HCT116 (cell line): ENCODE measurements at regions not wholly inside any gene's neighbourhood (a gene's known extent, or its start where the extent isn't known, plus 50 kb on each side); places are given as distances from the start of the nearest gene placed in this dataset.

Experiments used
- ATAC-seq: fragments of 200-7000 bp; cut with Tn5 transposase; 2 replicates; pipeline ENCODE4 v1.9.1; 2020; ENCODE audit warnings: mild to moderate bottlenecking, moderate library complexity
- BruUV-seq: library from RNA; stranded (reverse); fragments of 400-500 nt; replicated peaks from 2 replicates; lab custom pipeline; 2021; lab: Mats Ljungman, UMichigan
- CTCF ChIA-PET: fragments of 300-600 bp; sonication (Branson Sonifier 250); formaldehyde crosslinking; loops from one replicate; lab custom pipeline; 2021; ENCODE audit warnings: antibody characterized with exemption; lab: Charles Lee
- POLR2A ChIA-PET: fragments of 300-600, 350-600 bp; sonication (Branson Sonifier 250); formaldehyde crosslinking; loops from one replicate; lab custom pipeline; 2021; ENCODE audit warnings: antibody characterized with exemption; lab: Charles Lee
- RAD21 ChIA-PET, 2 experiments: fragments of 300-600 bp; sonication (Branson Sonifier 250); formaldehyde crosslinking; loops; one replicate each; lab custom pipeline; 2023; ENCODE audit warnings: low total read pairs in 2 of 2; ENCODE audit not compliant: uncharacterized antibody in 2 of 2, unreplicated experiment in 2 of 2, low non-redundant PET in 1 of 2; lab: Charles Lee
- DNase-seq: peaks from one replicate; pipeline ENCODE4 v3.0.0-alpha.2; 2010; ENCODE audit warnings: low read depth, low spot score
- H2AFZ ChIP-seq: fragments of 200-600 bp; shearing (Covaris generic), sonication (generic); 2 replicates; pipeline ENCODE4 v1.6.1; 2017; ENCODE audit warnings: low read depth, mixed run types, mixed read lengths, antibody characterized with exemption, low read length; ENCODE audit not compliant: poor library complexity, severe bottlenecking
- H3K27ac ChIP-seq: 2 replicates; pipeline ENCODE4 v1.5.1; 2012; ENCODE audit warnings: low read depth, low read length
- H3K27me3 ChIP-seq: fragments of 200-600 bp; sonication (generic); 2 replicates; pipeline ENCODE4 v1.6.1; 2016; ENCODE audit warnings: mixed run types, low read length, mixed read lengths; ENCODE audit not compliant: insufficient read depth
- H3K36me3 ChIP-seq, 2 experiments: fragments of 200-500 bp in 1 of 2; fragments of 200-600 bp in 1 of 2; sonication (Bioruptor generic) in 1 of 2; sonication (generic) in 1 of 2; 2 replicates each; pipeline versions ENCODE4 v1.5.1 to v1.6.1; 2014 to 2016; ENCODE audit warnings: low read length in 2 of 2, inconsistent platforms in 1 of 2, mixed read lengths in 1 of 2, mixed run types in 1 of 2; ENCODE audit not compliant: insufficient read depth in 2 of 2, control insufficient read depth in 1 of 2
- H3K4me1 ChIP-seq, 2 experiments: fragments of 200-600 bp in 1 of 2; sonication (generic) in 1 of 2; 2 replicates each; pipeline versions ENCODE4 v1.5.1 to v1.6.1; 2012 to 2017; ENCODE audit warnings: low read length in 2 of 2, inconsistent platforms in 1 of 2, mild to moderate bottlenecking in 1 of 2, mixed read lengths in 1 of 2, mixed run types in 1 of 2, moderate library complexity in 1 of 2; ENCODE audit not compliant: insufficient read depth in 2 of 2, control insufficient read depth in 1 of 2
- H3K4me2 ChIP-seq: fragments of 200-600 bp; sonication (generic); 2 replicates; pipeline ENCODE4 v1.6.1; 2017; ENCODE audit warnings: mixed run types, low read length, mixed read lengths
- H3K4me3 ChIP-seq, 2 experiments: fragments of 200-600 bp in 1 of 2; sonication (generic) in 1 of 2; replicated peaks in 1 of 2; 2 replicates each; pipeline ENCODE4 v1.5.1; 2011 to 2016; ENCODE audit warnings: low read length in 2 of 2, control low read depth in 1 of 2, low read depth in 1 of 2, mild to moderate bottlenecking in 1 of 2, mixed read lengths in 1 of 2, mixed run types in 1 of 2
- H3K79me2 ChIP-seq: fragments of 200-600 bp; sonication (generic); 2 replicates; pipeline ENCODE4 v1.6.1; 2017; ENCODE audit warnings: mild to moderate bottlenecking, mixed run types, low read length, moderate library complexity, mixed read lengths; ENCODE audit not compliant: insufficient read depth
- H3K9ac ChIP-seq: fragments of 200-600 bp; sonication (generic); 2 replicates; pipeline ENCODE4 v1.6.1; 2016; ENCODE audit warnings: low read length, mixed read lengths
- H3K9me2 ChIP-seq: fragments of 200-600 bp; sonication (generic), shearing (Covaris generic); 2 replicates; pipeline ENCODE4 v1.6.1; 2017; ENCODE audit warnings: mixed run types, mild to moderate bottlenecking, moderate library complexity; ENCODE audit not compliant: insufficient read depth
- H3K9me3 ChIP-seq, 2 experiments: fragments of 200-500 bp in 1 of 2; fragments of 200-600 bp in 1 of 2; sonication (Bioruptor generic) in 1 of 2; sonication (generic) in 1 of 2; 2 replicates each; pipeline ENCODE4 v1.6.1; 2014 to 2017; ENCODE audit warnings: low read length in 2 of 2, mixed read lengths in 2 of 2, inconsistent platforms in 1 of 2, low read depth in 1 of 2, mild to moderate bottlenecking in 1 of 2, mixed run types in 1 of 2, moderate library complexity in 1 of 2; ENCODE audit not compliant: control insufficient read depth in 1 of 2, insufficient read depth in 1 of 2
- H4K20me1 ChIP-seq: fragments of 200-600 bp; sonication (generic), shearing (Covaris generic); 2 replicates; pipeline ENCODE4 v1.6.1; 2017; ENCODE audit warnings: mixed run types, mild to moderate bottlenecking, moderate library complexity; ENCODE audit not compliant: insufficient read depth
- CBX3 ChIP-seq: IDR thresholded peaks from 2 replicates; pipeline ENCODE4 v1.6.1; 2012; ENCODE audit warnings: low read depth
- CEBPB ChIP-seq: IDR thresholded peaks from 2 replicates; pipeline ENCODE4 v1.6.1; 2012; ENCODE audit warnings: low read depth
- ELF1 ChIP-seq: IDR thresholded peaks from 2 replicates; pipeline ENCODE4 v1.6.1; 2012; ENCODE audit warnings: low read depth, borderline replicate concordance
- FOSL1 ChIP-seq: IDR thresholded peaks from 2 replicates; pipeline ENCODE4 v1.6.1; 2012; ENCODE audit warnings: low read depth
- POLR2A ChIP-seq: IDR thresholded peaks from 2 replicates; pipeline ENCODE4 v1.7.0; 2011; ENCODE audit warnings: borderline replicate concordance; ENCODE audit not compliant: insufficient read depth, insufficient read length; ENCODE audit errors: extremely low read depth
- POLR2AphosphoS5 ChIP-seq: IDR thresholded peaks from 2 replicates; pipeline ENCODE4 v1.6.1; 2011; ENCODE audit warnings: mild to moderate bottlenecking, low read depth, low read length, moderate library complexity
- REST ChIP-seq: IDR thresholded peaks from 2 replicates; pipeline ENCODE4 v1.6.1; 2012; ENCODE audit warnings: low read depth
- SIN3A ChIP-seq: IDR thresholded peaks from 2 replicates; pipeline ENCODE4 v1.6.1; 2012; ENCODE audit warnings: low read depth
- SP1 ChIP-seq: IDR thresholded peaks from 2 replicates; pipeline ENCODE4 v1.6.1; 2012; ENCODE audit warnings: low read depth
- SRF ChIP-seq: IDR thresholded peaks from 2 replicates; pipeline ENCODE4 v1.6.1; 2012; ENCODE audit warnings: low read depth
- YY1 ChIP-seq: IDR thresholded peaks from 2 replicates; pipeline ENCODE4 v1.6.1; 2011; ENCODE audit warnings: low read length, low read depth, moderate library complexity, mild to moderate bottlenecking; ENCODE audit not compliant: insufficient replicate concordance; ENCODE audit errors: extremely low read depth
- ZFX ChIP-seq: fragments of 450-650 bp; IDR thresholded peaks from 2 replicates; pipeline ENCODE4 v1.6.1; 2017
- ZNF274 ChIP-seq: fragments of 200-500 bp; sonication (Bioruptor generic); IDR thresholded peaks from 2 replicates; pipeline ENCODE4 v1.6.1; 2014; ENCODE audit warnings: mild to moderate bottlenecking, low read depth, low read length, inconsistent platforms
- intact Hi-C: fragments of 100-400 bp; cut with micrococcal nuclease; formaldehyde crosslinking; loops from 2 replicates; pipeline ENCODE4 v1.10.0; 2022
- TF ChIP-seq, protein P1 (sequence below): IDR thresholded peaks from 2 replicates; pipeline ENCODE4 v1.6.1; 2012

- H3K9ac ChIP-seq: no peak overlapping the region
- H4K20me1 ChIP-seq: no peaks in the 10 kb centered on the region
- H3K27ac ChIP-seq: no peak overlapping the region
- H3K27me3 ChIP-seq: no peaks in the 10 kb centered on the region
- POLR2A ChIA-PET: no interaction called here
- intact Hi-C loops: no loop called here
- H2AFZ ChIP-seq: no peak overlapping the region
- no peaks in the 10 kb centered on the region for H3K9me3 ChIP-seq
- H3K79me2 ChIP-seq: no peaks in the 10 kb centered on the region
- no peaks in the 10 kb centered on the region for H3K4me1 ChIP-seq
- H3K4me3 ChIP-seq: no peak overlapping the region
- H3K36me3 ChIP-seq: no peaks in the 10 kb centered on the region
- TF ChIP-seq YY1: no peak
- TF ChIP-seq POLR2A: no peak
- no peak for TF ChIP-seq SIN3A
- TF ChIP-seq POLR2AphosphoS5: no peak
- TF ChIP-seq, protein P1, sequence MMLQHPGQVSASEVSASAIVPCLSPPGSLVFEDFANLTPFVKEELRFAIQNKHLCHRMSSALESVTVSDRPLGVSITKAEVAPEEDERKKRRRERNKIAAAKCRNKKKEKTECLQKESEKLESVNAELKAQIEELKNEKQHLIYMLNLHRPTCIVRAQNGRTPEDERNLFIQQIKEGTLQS: no peak
- no peak for TF ChIP-seq CBX3
- TF ChIP-seq ZFX: no peak
- TF ChIP-seq ELF1: no peak
- TF ChIP-seq REST: no peak
- no peak for TF ChIP-seq CEBPB
- TF ChIP-seq FOSL1: no peak
- TF ChIP-seq SRF: no peak
- TF ChIP-seq SP1: no peak
- no peak for TF ChIP-seq ZNF274
- H3K4me2 ChIP-seq: no peak overlapping the region
- no TSS peak for BruUV-seq
- no peaks in the 10 kb centered on the region for H3K9me2 ChIP-seq
- RAD21 ChIA-PET: no interaction called here
- no peak for DNase-seq
- ATAC-seq: no peak
- CTCF ChIA-PET: interaction anchor here (3.2 kb wide), 1 partner anchor 11 kb away, joined by 10 read pairs; no protein-coding TSS in a partner anchor
Observed at GRCh38 chr14:53550776-53551175, 397.7 kb upstream of the DDHD1 start.
